RWPE1 (cell line): ENCODE measurements at regions not wholly inside any gene's neighbourhood (a gene's known extent, or its start where the extent isn't known, plus 50 kb on each side); places are given as distances from the start of the nearest gene placed in this dataset.

ENCODE experiments used
- CTCF ChIA-PET: fragments of 350-600 bp; sonication (Branson Sonifier 250); formaldehyde crosslinking; extraction: SDS; loops from one replicate; lab custom pipeline; 2021; lab: Yijun Ruan, JAX
- POLR2A ChIA-PET: fragments of 400-600 bp; formaldehyde crosslinking; extraction: SDS; loops from one replicate; lab custom pipeline; 2020; ENCODE audit warnings: antibody characterized with exemption; ENCODE audit not compliant: low non-redundant PET; lab: Yijun Ruan, JAX
- DNase-seq: peaks from one replicate; pipeline ENCODE4 v3.0.0; 2012; ENCODE audit warnings: low spot score
- H3K27ac ChIP-seq: fragments of 450-650 bp; 2 replicates; pipeline ENCODE4 v1.5.1; 2017
- CTCF ChIP-seq: fragments of 450-650 bp; conservative IDR thresholded peaks from 2 replicates; pipeline ENCODE4 v1.5.1; 2017; ENCODE audit warnings: low read depth, mild to moderate bottlenecking

GRCh38 chr11:38582151-38582550 lies 1984.1 kb upstream of the RAG2 start:
- no peak for DNase-seq
- no peak overlapping the region for H3K27ac ChIP-seq
- no peak for TF ChIP-seq CTCF
- ChIA-PET POLR2A (no interaction called here), CTCF (no interaction called here)

GRCh38 chr11:38577769-38578168 lies 1979.7 kb upstream of the RAG2 start:
- TF ChIP-seq CTCF, result no peak
- POLR2A ChIA-PET, result no interaction called here
- CTCF ChIA-PET, result no interaction called here
- DNase-seq, result no peak
- H3K27ac ChIP-seq, result no peak overlapping the region

GRCh38 chr11:38562562-38562961 lies 1964.5 kb upstream of the RAG2 start:
- H3K27ac ChIP-seq, result no peak overlapping the region
- DNase-seq, result no peak
- POLR2A ChIA-PET, result no interaction called here
- TF ChIP-seq CTCF, result no peak
- CTCF ChIA-PET, result no interaction called here

- ChIA-PET CTCF (interaction anchor here (0.5 kb wide), 1 partner anchor 130 kb away, joined by 3 read pairs; no protein-coding TSS in a partner anchor), POLR2A (no interaction called here)
- no peak for DNase-seq
- TF ChIP-seq CTCF, result no peak
- no peak overlapping the region for H3K27ac ChIP-seq
These were observed 1955.1 kb upstream of the RAG2 start for GRCh38 chr11:38553148-38553547.

GRCh38 chr11:38547462-38547861 lies 1949.4 kb upstream of the RAG2 start:
- ChIA-PET CTCF (no interaction called here), POLR2A (no interaction called here)
- TF ChIP-seq CTCF, result no peak
- H3K27ac ChIP-seq, result no peak overlapping the region
- peak; percentile 38 for DNase-seq

- no peak for TF ChIP-seq CTCF
- no peak overlapping the region for H3K27ac ChIP-seq
- CTCF ChIA-PET, result no interaction called here
- POLR2A ChIA-PET, result no interaction called here
- no peak for DNase-seq
These were observed 1946.0 kb upstream of the RAG2 start for GRCh38 chr11:38543986-38544385.

GRCh38 chr11:38543311-38543710 lies 1945.3 kb upstream of the RAG2 start:
- peak; percentile 4 for DNase-seq
- ChIA-PET CTCF (no interaction called here), POLR2A (no interaction called here)
- H3K27ac ChIP-seq, result no peak overlapping the region
- no peak for TF ChIP-seq CTCF
